ENCODE measurements at regions not wholly inside any gene's neighbourhood (a gene's known extent, or its start where the extent isn't known, plus 50 kb on each side); places are given as distances from the start of the nearest gene placed in this dataset.

DNA sequence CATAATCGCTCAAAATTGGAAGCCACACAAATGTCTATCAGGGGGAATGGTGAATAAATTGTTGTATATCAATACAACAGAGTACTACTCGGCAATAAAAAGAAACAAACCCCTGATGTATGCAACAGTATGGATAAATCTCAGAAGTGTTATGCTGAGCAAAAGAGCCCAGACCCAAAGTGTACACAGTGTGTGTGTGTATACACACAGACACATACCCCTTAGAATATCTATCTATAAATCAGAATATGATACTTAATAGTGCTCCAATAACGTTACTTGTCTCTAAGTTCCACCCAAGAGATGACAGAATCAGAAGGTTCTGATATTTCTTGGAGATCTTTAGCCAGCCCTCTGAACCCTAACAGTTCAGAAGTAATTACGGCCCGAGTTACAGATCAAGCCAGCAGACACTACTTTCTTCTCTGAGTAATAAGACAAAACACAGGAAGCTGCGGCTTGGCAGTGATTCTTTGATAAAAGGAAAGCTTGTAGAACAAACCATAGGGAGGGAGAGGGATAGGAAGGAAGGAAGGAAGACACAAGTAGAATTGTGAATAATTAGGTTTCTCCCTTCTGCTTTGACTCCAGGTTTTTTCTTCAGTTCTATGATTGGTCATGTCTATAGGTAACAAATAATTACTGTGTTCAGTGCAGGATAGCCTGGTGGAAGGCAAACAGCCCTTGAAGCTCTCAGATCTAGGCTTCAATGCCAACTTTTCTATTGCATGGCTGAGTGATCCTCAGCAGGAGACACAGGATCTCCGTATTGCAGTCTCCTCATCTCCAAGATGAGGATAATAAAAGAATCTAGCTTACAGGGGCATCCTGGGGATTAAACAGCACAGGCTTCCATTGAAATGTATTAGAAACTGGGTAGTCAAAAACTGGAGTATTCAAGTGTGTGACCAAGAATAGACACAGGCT, 75.6 kb upstream of the TEAD1 start:
- TF ChIP-seq, protein P1, sequence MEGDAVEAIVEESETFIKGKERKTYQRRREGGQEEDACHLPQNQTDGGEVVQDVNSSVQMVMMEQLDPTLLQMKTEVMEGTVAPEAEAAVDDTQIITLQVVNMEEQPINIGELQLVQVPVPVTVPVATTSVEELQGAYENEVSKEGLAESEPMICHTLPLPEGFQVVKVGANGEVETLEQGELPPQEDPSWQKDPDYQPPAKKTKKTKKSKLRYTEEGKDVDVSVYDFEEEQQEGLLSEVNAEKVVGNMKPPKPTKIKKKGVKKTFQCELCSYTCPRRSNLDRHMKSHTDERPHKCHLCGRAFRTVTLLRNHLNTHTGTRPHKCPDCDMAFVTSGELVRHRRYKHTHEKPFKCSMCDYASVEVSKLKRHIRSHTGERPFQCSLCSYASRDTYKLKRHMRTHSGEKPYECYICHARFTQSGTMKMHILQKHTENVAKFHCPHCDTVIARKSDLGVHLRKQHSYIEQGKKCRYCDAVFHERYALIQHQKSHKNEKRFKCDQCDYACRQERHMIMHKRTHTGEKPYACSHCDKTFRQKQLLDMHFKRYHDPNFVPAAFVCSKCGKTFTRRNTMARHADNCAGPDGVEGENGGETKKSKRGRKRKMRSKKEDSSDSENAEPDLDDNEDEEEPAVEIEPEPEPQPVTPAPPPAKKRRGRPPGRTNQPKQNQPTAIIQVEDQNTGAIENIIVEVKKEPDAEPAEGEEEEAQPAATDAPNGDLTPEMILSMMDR (IDR thresholded peaks at IDR 0.05): no peak
- DNase-seq (no peak), ATAC-seq (ENCODE audit: low read depth) (no peak)
- POLR2A ChIA-PET: no interaction called here
- no peaks in the 10 kb centered on the region for H3K4me1 Mint-ChIP-seq
- peaks cover 2% of the 10 kb centered on the region for H3K27me3 Mint-ChIP-seq
- H3K27ac Mint-ChIP-seq: no peak overlapping the region
- CTCF ChIA-PET: interaction anchor here (1.0 to 1.3 kb wide), 2 partner anchors 83 to 745 kb away, joined by 3 read pairs; no protein-coding TSS in a partner anchor
- H3K36me3 Mint-ChIP-seq (ENCODE audit: low read depth): no peaks in the 10 kb centered on the region
- peaks cover 8% of the 10 kb centered on the region for H3K9me3 Mint-ChIP-seq
- intact Hi-C loops (cut with micrococcal nuclease): loop anchor here (2.0 to 5.0 kb wide), 2 partner anchors 290 to 744 kb away; no protein-coding TSS in a partner anchor
- H3K4me3 Mint-ChIP-seq: no peak overlapping the region

DNA sequence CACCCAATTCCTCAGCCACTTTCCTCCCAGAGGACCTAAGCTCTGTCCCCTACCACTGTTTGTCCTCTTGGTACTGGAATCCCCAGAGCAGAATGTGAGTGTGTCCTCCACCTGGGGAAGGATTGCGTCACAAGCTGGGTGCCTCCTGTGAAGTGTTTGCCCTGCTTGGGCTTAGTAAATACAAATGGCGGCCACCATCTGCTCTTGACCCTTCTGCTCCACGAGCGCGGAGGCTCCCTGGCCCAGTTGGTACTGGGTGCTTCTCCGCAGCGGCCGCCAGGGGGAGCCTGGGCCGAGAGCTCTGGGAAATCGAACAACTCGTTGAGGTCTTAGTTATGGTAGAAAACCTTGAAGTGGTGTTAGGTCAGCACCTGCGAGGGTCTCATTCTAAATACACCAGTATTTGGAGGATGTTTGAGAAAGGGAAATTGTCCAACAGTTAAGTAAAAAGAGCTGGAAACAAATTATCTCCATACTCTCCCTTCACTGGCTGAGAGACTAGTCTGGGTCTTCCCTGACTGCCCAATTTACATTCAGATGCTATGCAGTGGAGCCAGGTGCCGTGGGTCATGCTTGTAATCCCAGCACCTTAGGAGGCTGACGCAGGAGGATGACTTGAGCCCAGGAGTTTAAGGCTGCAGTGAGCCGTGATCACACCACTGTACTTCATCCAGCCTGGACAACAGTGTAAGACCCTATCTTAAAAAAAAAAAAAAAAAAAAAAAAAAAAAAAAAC, 74.6 kb upstream of the TEAD1 start:
- H3K4me1 Mint-ChIP-seq: no peaks in the 10 kb centered on the region
- no peak for ATAC-seq (ENCODE audit: low read depth)
- no peaks in the 10 kb centered on the region for H3K36me3 Mint-ChIP-seq (ENCODE audit: low read depth)
- TF ChIP-seq, protein P1 (IDR thresholded peaks at IDR 0.05): peak; percentile 43
- H3K4me3 Mint-ChIP-seq: no peak overlapping the region
- H3K27me3 Mint-ChIP-seq: no peaks in the 10 kb centered on the region
- DNase-seq: no peak
- ChIA-PET CTCF (interaction anchor here (1.0 to 1.3 kb wide), 2 partner anchors 84 to 744 kb away, joined by 3 read pairs; no protein-coding TSS in a partner anchor), POLR2A (no interaction called here)
- peaks cover 6% of the 10 kb centered on the region for H3K9me3 Mint-ChIP-seq
- intact Hi-C loops (cut with micrococcal nuclease): loop anchor here (2.0 to 5.0 kb wide), 2 partner anchors 289 to 743 kb away; no protein-coding TSS in a partner anchor
- no peak overlapping the region for H3K27ac Mint-ChIP-seq

DNA sequence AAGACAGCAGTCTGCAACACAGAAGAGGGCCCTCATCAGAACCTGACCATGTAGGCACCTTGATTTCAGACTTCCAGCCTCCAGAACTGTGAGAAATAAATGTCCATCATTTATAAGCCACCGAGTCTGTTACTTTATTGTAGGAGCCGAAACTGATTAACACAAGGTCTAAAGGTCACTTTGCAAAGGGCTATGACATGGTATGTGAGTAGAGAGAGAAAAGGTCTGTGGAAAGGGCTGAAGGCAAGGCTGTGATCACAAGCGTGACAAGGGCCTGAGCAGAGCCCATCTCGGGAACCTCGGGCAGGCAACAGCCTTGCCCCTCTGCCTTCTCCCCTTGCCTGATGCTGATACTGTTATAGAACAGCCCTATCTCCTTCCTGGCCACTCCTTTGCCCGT, 73.4 kb upstream of the TEAD1 start:
- no peak overlapping the region for H3K27ac Mint-ChIP-seq
- ChIA-PET POLR2A (no interaction called here), CTCF (no interaction called here)
- ATAC-seq (ENCODE audit: low read depth) (no peak), DNase-seq (no peak)
- TF ChIP-seq, protein P1 (IDR thresholded peaks at IDR 0.05): no peak
- intact Hi-C loops (cut with micrococcal nuclease): no loop called here
- no peaks in the 10 kb centered on the region for H3K4me1 Mint-ChIP-seq
- H3K27me3 Mint-ChIP-seq: no peaks in the 10 kb centered on the region
- no peaks in the 10 kb centered on the region for H3K36me3 Mint-ChIP-seq (ENCODE audit: low read depth)
- H3K9me3 Mint-ChIP-seq: peaks cover 4% of the 10 kb centered on the region
- H3K4me3 Mint-ChIP-seq: no peak overlapping the region

DNA sequence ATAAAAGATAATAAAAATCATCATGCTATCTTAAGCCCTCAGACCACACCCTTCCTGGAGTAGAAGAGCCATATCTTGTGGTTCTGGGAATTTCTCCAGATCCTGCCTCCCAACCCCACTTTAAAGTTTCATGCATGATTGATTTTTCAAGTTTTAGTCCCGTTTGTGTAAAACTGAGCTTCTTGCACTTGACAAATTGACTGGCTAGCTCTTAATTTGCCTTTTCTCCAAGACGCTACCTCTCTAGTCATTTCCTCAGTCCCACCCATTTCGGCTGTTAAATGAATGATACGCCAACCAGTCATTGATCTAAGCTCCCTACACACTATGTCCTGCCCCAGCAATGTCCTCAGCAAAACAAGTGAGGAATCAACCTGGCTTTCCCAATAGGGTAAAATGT, 71.8 kb upstream of the TEAD1 start:
- TF ChIP-seq, protein P1 (IDR thresholded peaks at IDR 0.05): no peak
- no peak overlapping the region for H3K4me3 Mint-ChIP-seq
- intact Hi-C loops (cut with micrococcal nuclease): no loop called here
- H3K27me3 Mint-ChIP-seq: no peaks in the 10 kb centered on the region
- CTCF ChIA-PET: no interaction called here
- ATAC-seq (ENCODE audit: low read depth): no peak
- no peaks in the 10 kb centered on the region for H3K36me3 Mint-ChIP-seq (ENCODE audit: low read depth)
- DNase-seq: no peak
- no peaks in the 10 kb centered on the region for H3K4me1 Mint-ChIP-seq
- no peaks in the 10 kb centered on the region for H3K9me3 Mint-ChIP-seq
- no peak overlapping the region for H3K27ac Mint-ChIP-seq
- POLR2A ChIA-PET: no interaction called here

Data from activated B cell treated with CpG ODN at 0.5 μM for 24 hours (primary cell).